H1 (cell line): ENCODE measurements at regions not wholly inside any gene's neighbourhood (a gene's known extent, or its start where the extent isn't known, plus 50 kb on each side); places are given as distances from the start of the nearest gene placed in this dataset.

Source experiments
- CTCF ChIA-PET: fragments of 300-600 bp; sonication (Branson Sonifier 250); formaldehyde crosslinking; loops from one replicate; lab custom pipeline; 2021; ENCODE audit not compliant: partially characterized antibody; lab: Charles Lee
- POLR2A ChIA-PET: fragments of 300-600 bp; sonication (Branson Sonifier 250); formaldehyde crosslinking; loops from one replicate; lab custom pipeline; 2021; ENCODE audit warnings: inconsistent platforms; ENCODE audit not compliant: partially characterized antibody; lab: Charles Lee
- DNase-seq, 2 experiments: peaks; one replicate each; pipeline versions ENCODE4 v3.0.0 to v3.0.0-alpha.2; 2010 to 2022; ENCODE audit warnings: low spot score in 2 of 2, low read depth in 1 of 2, mixed read lengths in 1 of 2
- FAIRE-seq: peaks from 2 replicates; lab custom pipeline; 2011; peaks lifted over from hg19 to GRCh38; lab: Jason Lieb, UNC
- H2AFZ ChIP-seq: 2 replicates; pipeline ENCODE4 v1.8.1; 2012; ENCODE audit warnings: low read length, inconsistent platforms
- H2AK5ac ChIP-seq: 2 replicates; pipeline ENCODE4 v1.6.1; 2013; ENCODE audit warnings: low read depth, low read length
- H2BK120ac ChIP-seq: replicated peaks from 2 replicates; pipeline ENCODE3; 2013; ENCODE audit warnings: low read depth, low read length, inconsistent platforms
- H2BK12ac ChIP-seq: 2 replicates; pipeline ENCODE4 v1.6.1; 2013; ENCODE audit warnings: low read depth, low read length
- H2BK15ac ChIP-seq: 2 replicates; pipeline ENCODE4 v1.6.1; 2013; ENCODE audit warnings: low read length
- H2BK20ac ChIP-seq: 2 replicates; pipeline ENCODE4 v1.6.1; 2013; ENCODE audit warnings: low read length
- H2BK5ac ChIP-seq: 2 replicates; pipeline ENCODE4 v1.6.1; 2013; ENCODE audit warnings: low read depth, low read length
- H3K14ac ChIP-seq: 2 replicates; pipeline ENCODE4 v1.6.1; 2013; ENCODE audit warnings: inconsistent platforms; ENCODE audit not compliant: insufficient read length
- H3K18ac ChIP-seq: 2 replicates; pipeline ENCODE4 v1.6.1; 2013; ENCODE audit warnings: low read length; ENCODE audit errors: extremely low read depth
- H3K23ac ChIP-seq: 2 replicates; pipeline ENCODE4 v1.6.1; 2013; ENCODE audit warnings: inconsistent platforms; ENCODE audit not compliant: insufficient read length
- H3K23me2 ChIP-seq: 2 replicates; pipeline ENCODE4 v1.6.1; 2013; ENCODE audit warnings: low read depth, low read length
- H3K27ac ChIP-seq: 2 replicates; pipeline ENCODE4 v1.6.1; 2011; ENCODE audit warnings: low read depth, low read length, inconsistent platforms
- H3K27me3 ChIP-seq, 4 experiments: replicated peaks in 1 of 4; 1 replicate in 1 of 4; 2 replicates in 3 of 4; pipeline versions ENCODE4 v1.6.1 to v1.8.1; 2011 to 2013; ENCODE audit warnings: low read length in 3 of 4, mild to moderate bottlenecking in 3 of 4, inconsistent platforms in 2 of 4, mixed read lengths in 2 of 4, moderate library complexity in 1 of 4; ENCODE audit not compliant: control insufficient read depth in 3 of 4, insufficient read depth in 3 of 4; ENCODE audit errors: extremely low read depth in 1 of 4
- H3K36me3 ChIP-seq, 4 experiments: 2 replicates each; pipeline versions ENCODE4 v1.6.1 to v1.8.1; 2011 to 2013; ENCODE audit warnings: mild to moderate bottlenecking in 4 of 4, low read length in 3 of 4, moderate library complexity in 2 of 4, control low read depth in 1 of 4, inconsistent platforms in 1 of 4; ENCODE audit not compliant: insufficient read depth in 4 of 4, control insufficient read depth in 2 of 4
- H3K4ac ChIP-seq: replicated peaks from 2 replicates; pipeline ENCODE3; 2013; ENCODE audit warnings: low read length, low read depth, mixed read lengths, inconsistent platforms; ENCODE audit not compliant: insufficient read length
- H3K4me1 ChIP-seq, 4 experiments: replicated peaks in 1 of 4; 1 replicate in 1 of 4; 2 replicates in 3 of 4; pipeline versions ENCODE4 v1.6.1 to v1.8.1; 2011 to 2013; ENCODE audit warnings: low read length in 3 of 4, inconsistent platforms in 2 of 4, mixed read lengths in 1 of 4; ENCODE audit not compliant: insufficient read depth in 4 of 4, control insufficient read depth in 3 of 4
- H3K4me2 ChIP-seq, 2 experiments: 2 replicates each; pipeline versions ENCODE4 v1.6.1 to v1.8.1; 2011 to 2013; ENCODE audit warnings: low read depth in 2 of 2, low read length in 2 of 2, control low read depth in 1 of 2, inconsistent platforms in 1 of 2, mild to moderate bottlenecking in 1 of 2; ENCODE audit not compliant: insufficient read depth in 1 of 2
- H3K4me3 ChIP-seq, 4 experiments: fragments of 200-600, 300-600 bp in 1 of 4; sonication (generic), shearing (Covaris generic), sonication (Bioruptor Twin) in 1 of 4; 2 replicates each; pipeline versions ENCODE4 v1.5.1 to v1.8.1; 2011 to 2016; ENCODE audit warnings: low read length in 4 of 4, low read depth in 3 of 4, control low read depth in 2 of 4, inconsistent platforms in 2 of 4, mild to moderate bottlenecking in 2 of 4, mixed read lengths in 1 of 4, moderate library complexity in 1 of 4; ENCODE audit not compliant: insufficient read depth in 2 of 4; ENCODE audit errors: extremely low read depth in 1 of 4
- H3K56ac ChIP-seq: replicated peaks from 2 replicates; pipeline ENCODE3; 2013; ENCODE audit warnings: low read depth, mild to moderate bottlenecking, mixed read lengths, low read length, inconsistent platforms; ENCODE audit not compliant: insufficient read length
- H3K79me1 ChIP-seq: 2 replicates; pipeline ENCODE4 v1.6.1; 2013; ENCODE audit warnings: low read depth, low read length, control low read depth
- H3K79me2 ChIP-seq, 2 experiments: 2 replicates each; pipeline versions ENCODE4 v1.6.1 to v1.8.1; 2012 to 2013; ENCODE audit warnings: low read length in 2 of 2, mild to moderate bottlenecking in 2 of 2, inconsistent platforms in 1 of 2; ENCODE audit not compliant: insufficient read depth in 2 of 2, control insufficient read depth in 1 of 2
- H3K9ac ChIP-seq, 4 experiments: replicated peaks in 1 of 4; 1 replicate in 1 of 4; 2 replicates in 3 of 4; pipeline versions ENCODE4 v1.6.1 to v1.8.1; 2011 to 2013; ENCODE audit warnings: low read depth in 3 of 4, low read length in 3 of 4, control low read depth in 2 of 4, mild to moderate bottlenecking in 2 of 4, moderate library complexity in 2 of 4, inconsistent platforms in 1 of 4; ENCODE audit errors: extremely low read depth in 1 of 4
- H3K9me3 ChIP-seq, 2 experiments: 2 replicates each; pipeline versions ENCODE4 v1.6.1 to v1.8.1; 2012 to 2013; ENCODE audit warnings: mild to moderate bottlenecking in 2 of 2, moderate library complexity in 2 of 2, control low read depth in 1 of 2, inconsistent platforms in 1 of 2, low read depth in 1 of 2, low read length in 1 of 2, mixed read lengths in 1 of 2; ENCODE audit not compliant: insufficient read depth in 2 of 2
- H4K20me1 ChIP-seq, 2 experiments: replicated peaks in 1 of 2; 2 replicates each; pipeline versions ENCODE3 to v1.8.1; 2011 to 2013; ENCODE audit warnings: inconsistent platforms in 2 of 2, low read length in 2 of 2, mild to moderate bottlenecking in 1 of 2; ENCODE audit not compliant: insufficient read depth in 2 of 2, control insufficient read depth in 1 of 2
- H4K5ac ChIP-seq: 2 replicates; pipeline ENCODE4 v1.6.1; 2013; ENCODE audit warnings: low read length, low read depth, mixed read lengths, inconsistent platforms; ENCODE audit not compliant: insufficient read length
- H4K8ac ChIP-seq: 2 replicates; pipeline ENCODE4 v1.8.0; 2013; ENCODE audit warnings: mild to moderate bottlenecking, moderate library complexity, low read length, inconsistent platforms; ENCODE audit not compliant: insufficient read depth; ENCODE audit errors: extremely low read depth
- H4K91ac ChIP-seq: replicated peaks from 2 replicates; pipeline ENCODE3; 2013; ENCODE audit warnings: low read length, mixed read lengths, inconsistent platforms; ENCODE audit not compliant: insufficient read length
- ASH2L ChIP-seq: fragments of 200-600, 300-600 bp; sonication (generic); IDR thresholded peaks from one replicate; pipeline ENCODE4 v1.7.1; 2017; ENCODE audit warnings: low read length
- CHD1 ChIP-seq: IDR thresholded peaks from 2 replicates; pipeline ENCODE4 v1.6.1; 2012; ENCODE audit warnings: low read depth, low read length, improper control_type of control experiment
- HDAC6 ChIP-seq: IDR thresholded peaks from one replicate; pipeline ENCODE4 v1.7.1; 2012; ENCODE audit warnings: low read depth, mild to moderate bottlenecking, inconsistent platforms, low read length, moderate library complexity
- TAF7 ChIP-seq: optimal IDR thresholded peaks from 2 replicates; pipeline ENCODE3; 2011; ENCODE audit warnings: low read depth, mild to moderate bottlenecking, inconsistent platforms, low read length, moderate library complexity, borderline replicate concordance

GRCh38 chr21:16312321-16312720 is 582.5 kb downstream of the USP25 start:
- Histone ChIP-seq H3K4ac (no peak overlapping the region), H3K36me3 (no peaks in the 10 kb centered on the region), H3K4me3 (no peak overlapping the region), H4K5ac (no peak overlapping the region), H3K27ac (no peak overlapping the region), H4K91ac (no peak overlapping the region), H3K18ac (no peak overlapping the region), H2AK5ac (no peak overlapping the region), H4K8ac (no peak overlapping the region), H3K9me3 (no peaks in the 10 kb centered on the region), H2BK5ac (no peak overlapping the region), H3K4me1 (peaks cover 0 to 2% (median 0%) of the 10 kb centered on the region in 4 experiments; a peak in 1 of 7 replicates), H3K79me1 (no peaks in the 10 kb centered on the region), H3K56ac (no peak overlapping the region), H3K23me2 (no peaks in the 10 kb centered on the region), H3K4me2 (no peak overlapping the region), H2AFZ (no peak overlapping the region), H2BK15ac (no peak overlapping the region), H3K27me3 (no peaks in the 10 kb centered on the region), H4K20me1 (no peaks in the 10 kb centered on the region), H2BK120ac (no peak overlapping the region), H3K23ac (no peak overlapping the region), H3K79me2 (no peaks in the 10 kb centered on the region), H2BK20ac (no peak overlapping the region), H3K9ac (no peak overlapping the region), H3K14ac (no peak overlapping the region), H2BK12ac (no peak overlapping the region)
- TF ChIP-seq CHD1 (no peak), ASH2L (no peak), HDAC6 (no peak), TAF7 (no peak)
- CTCF ChIA-PET, result interaction anchor here (0.6 kb wide), 1 partner anchor 999 kb away, joined by 3 read pairs; no protein-coding TSS in a partner anchor
- no peak for FAIRE-seq
- POLR2A ChIA-PET, result no interaction called here
- DNase-seq, result no peak
